IPS-NIHi7 (cell line): ENCODE measurements at regions not wholly inside any gene's neighbourhood (a gene's known extent, or its start where the extent isn't known, plus 50 kb on each side); places are given as distances from the start of the nearest gene placed in this dataset.
A peak's percentile ranks its signal among the peaks of the same experiment; 100 is the strongest.
"Not testable (repeated sequence)": the region's sequence is repeated elsewhere in the genome, so short reads cannot be mapped to it uniquely, and the experiment has no call there.

Experiments
- DNase-seq: peaks from one replicate; pipeline ENCODE4 v3.0.0; 2012; ENCODE audit warnings: mixed read lengths; ENCODE audit errors: extremely low spot score

DNA sequence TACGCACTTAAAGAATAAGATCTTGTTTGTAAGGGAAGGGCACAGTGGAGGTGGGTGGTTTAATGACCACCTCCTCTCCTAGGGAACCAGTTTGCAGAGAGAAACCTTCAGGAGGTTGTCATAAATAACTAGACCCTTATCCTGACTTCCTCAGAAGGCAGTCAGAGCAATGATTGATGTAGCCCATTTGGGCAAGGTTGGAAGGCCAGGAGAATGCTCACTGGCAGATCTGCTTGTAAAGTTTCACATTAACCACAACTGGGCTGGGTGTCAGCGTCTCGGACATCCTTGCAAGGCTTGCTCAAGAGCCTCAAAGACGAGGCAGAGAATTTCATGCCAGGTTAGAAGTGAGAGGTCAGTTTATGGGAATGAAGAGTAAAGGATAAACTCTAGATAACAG lies 87.6 kb upstream of the TRABD2B start:
- no peak for DNase-seq

DNA sequence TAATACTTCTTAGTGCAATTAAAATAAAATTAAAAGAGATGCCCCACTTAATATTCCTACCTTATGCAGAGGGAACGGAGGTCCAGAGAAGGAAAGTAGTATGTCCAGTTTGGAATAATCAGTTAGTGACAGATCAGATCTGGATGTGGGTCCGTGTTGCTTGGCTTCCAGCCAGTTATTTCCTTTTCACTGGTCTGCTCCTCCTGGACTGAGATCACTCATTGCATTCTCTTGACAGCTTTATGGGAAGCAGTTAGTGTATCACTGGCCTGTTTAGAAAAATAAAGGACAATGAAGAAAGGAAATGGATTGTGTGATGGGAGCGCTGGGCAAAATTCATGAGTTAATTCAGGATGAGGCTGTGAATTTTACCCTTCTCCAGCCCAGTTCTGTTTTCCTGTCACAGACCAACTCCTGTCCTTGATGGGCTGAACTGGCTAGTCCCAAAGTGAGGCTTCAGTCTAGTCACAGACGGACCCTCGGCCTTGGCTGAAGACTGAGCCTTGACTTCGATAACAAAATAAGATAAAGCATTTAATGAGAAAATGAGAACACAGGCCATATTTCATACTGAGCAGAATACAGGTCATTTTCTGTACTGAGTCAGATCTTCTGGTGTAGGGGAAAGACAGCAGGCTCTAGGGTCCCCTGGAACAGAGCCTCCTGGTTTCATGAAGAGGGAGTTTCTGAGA lies 85.2 kb upstream of the TRABD2B start:
- DNase-seq, result no peak

DNA sequence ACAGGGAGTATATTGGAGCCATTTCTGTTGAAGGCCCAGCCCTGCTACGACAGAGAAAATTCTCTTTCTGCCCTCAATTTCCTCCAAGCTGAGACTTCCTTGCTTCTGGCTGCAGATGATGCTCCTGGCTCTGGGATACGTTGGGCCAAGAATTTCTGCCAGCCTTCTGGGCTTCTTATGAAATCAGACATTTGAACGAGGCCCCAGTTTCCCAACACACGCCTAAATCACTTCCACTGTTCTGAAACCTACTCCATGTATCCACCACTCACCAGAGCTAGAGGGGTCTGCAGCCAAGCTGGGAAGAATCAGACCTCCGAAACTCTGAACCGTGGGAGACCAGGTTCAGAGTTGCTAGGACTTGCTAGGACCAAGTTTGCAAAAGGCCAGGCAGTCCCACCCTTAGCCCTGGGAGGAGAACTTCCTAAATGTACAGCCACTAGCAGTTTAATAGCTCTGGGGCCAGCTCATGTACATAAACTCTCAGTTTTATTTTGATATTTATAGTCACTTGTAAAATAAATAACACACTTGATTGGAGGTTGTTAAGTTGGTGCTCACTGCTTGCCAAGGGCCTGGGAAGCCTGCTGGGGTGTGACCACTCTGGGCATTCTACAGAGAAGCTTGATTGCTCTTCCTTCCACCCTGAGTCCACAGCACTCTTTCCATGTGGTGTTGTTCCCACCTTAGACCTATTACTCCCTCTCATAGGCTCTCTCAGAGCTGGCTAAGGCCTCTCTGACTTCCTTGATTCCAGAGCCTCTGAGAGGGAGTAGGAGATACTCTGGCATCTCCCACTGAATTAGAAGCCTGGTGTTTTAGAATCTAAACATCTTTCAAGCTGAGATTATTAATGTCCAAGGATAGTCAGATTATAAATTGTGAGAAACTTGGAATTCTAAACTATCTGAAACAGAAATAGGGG lies 83.4 kb upstream of the TRABD2B start:
- no peak for DNase-seq

DNA sequence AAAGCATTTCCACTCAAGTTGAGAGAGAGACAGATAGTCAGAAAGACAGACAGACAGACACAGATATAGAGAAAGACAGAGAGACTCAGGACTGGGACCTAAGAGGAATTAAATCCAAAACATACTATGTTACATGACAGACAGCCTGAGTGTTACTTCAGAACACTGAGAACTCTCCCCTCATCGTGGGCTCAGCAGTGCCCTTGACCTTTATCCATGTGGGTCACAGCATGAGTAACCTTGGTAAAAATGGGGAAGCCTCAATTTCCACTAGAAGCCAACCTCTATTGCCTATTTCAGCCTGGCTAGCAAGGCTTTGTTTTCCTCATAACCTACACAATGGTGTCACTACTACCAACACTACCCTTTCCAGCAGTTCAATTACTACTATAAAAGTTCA lies 81.9 kb upstream of the TRABD2B start:
- no peak for DNase-seq

DNA sequence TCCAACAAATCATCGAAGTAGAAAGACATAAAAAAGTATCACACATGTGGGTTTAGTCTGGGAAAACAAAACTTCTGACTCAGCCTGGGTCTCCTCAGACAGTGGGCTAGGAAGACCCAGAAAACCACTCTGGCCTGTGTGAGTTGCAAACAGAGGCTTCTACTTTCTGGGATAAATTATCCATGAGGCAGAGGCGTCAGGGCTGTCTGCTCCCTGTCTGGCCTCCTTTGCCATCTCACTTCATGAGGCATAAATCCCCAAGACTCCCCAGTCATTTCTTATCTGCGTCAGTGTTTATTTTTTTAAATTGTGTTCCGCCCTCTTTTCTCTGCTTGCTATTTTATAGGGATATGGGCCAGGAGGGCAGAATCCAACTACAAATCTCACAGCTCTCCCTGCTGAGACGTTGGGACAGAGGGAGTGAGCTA lies 80.6 kb upstream of the TRABD2B start:
- no peak for DNase-seq

DNA sequence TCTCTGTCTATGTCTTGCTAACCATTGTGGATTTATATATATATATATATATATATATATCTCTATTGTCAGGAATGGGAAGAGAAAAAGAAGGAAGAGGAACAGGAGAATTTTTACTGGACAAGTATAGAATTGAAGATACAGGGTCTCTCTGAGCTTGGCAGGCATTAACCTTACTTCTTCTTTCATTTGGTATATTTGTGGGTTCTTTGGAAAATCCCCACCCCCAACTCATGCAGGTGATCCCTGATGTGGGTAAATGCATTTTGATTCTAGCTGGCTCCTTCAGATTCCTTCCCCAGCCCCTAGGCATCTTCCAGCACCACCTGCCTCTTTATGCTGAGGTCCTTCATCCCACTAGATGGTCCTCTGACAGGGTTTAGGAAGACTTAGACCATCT lies 78.8 kb upstream of the TRABD2B start:
- DNase-seq, result no peak

DNA sequence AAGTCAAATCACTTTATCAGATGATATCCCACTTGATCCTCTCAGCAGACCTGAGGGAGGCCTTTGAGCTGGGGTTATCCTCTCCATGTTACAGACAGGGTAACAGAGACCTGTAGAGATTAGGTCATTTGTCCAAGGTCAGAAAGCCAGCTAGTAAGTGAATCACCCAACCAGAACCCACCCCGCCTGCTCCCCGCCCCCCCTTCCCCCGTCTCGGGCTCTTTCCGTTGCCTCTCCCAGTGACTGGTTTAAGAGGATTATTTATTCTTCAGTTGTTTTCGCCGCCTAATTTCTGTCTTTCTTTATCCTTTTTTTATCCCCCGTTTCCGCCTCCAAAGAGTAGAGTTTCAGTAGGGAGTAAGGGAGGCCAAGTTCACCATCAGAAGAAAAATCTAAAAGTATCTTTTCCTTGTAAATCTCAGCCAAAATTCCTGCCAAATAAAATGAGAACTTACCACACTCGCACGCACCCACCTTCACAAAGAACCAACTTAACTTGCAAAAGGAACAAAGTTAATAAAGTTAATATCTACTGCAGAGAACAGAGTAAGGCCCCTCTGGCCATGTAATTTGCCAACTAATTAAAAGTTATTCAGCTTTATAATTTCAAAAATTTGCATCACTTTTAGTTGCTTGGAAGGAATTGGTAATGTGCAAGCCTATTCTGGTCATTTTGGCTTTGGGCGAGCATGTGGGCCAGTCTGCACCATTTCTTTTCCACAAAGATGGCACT lies 76.8 kb upstream of the TRABD2B start:
- peak; percentile 45 for DNase-seq

DNA sequence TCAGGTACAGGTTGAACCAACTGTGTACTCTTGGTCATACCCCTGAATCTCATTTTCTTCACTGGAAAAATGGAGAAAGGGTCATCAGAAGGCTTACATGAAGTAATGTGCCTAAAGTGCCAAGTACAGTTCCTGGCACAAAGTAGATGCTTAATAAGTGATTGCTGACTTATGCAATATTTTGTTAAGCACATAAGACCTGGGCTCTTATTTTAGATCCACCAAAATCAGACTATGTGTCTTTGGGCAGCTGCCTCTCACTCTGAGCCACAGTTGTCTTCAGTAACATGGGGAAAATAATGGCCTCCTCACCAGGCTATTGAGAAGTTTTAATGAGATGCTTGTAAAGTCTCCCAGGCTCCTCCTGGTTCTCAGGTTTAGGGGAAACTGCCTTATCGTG lies 74.3 kb upstream of the TRABD2B start:
- DNase-seq, result no peak

DNA sequence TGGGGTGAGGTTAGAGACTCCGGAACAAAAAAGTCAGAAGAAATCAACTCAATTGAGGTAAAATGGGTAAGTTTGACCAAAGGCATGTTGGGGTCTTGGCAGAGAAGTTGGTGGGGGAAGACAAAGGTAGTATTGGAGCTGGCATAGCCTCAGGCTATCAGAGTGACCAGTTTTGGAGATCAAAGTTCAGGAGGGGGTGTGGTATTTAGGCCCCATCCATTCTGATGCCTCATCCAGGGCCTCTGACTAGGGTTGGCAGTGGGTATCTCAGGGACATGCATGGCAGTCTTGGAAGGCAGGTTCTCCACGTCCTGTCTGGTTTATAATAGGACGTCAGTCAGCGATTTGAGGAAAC lies 73.2 kb upstream of the TRABD2B start:
- DNase-seq, result no peak

DNA sequence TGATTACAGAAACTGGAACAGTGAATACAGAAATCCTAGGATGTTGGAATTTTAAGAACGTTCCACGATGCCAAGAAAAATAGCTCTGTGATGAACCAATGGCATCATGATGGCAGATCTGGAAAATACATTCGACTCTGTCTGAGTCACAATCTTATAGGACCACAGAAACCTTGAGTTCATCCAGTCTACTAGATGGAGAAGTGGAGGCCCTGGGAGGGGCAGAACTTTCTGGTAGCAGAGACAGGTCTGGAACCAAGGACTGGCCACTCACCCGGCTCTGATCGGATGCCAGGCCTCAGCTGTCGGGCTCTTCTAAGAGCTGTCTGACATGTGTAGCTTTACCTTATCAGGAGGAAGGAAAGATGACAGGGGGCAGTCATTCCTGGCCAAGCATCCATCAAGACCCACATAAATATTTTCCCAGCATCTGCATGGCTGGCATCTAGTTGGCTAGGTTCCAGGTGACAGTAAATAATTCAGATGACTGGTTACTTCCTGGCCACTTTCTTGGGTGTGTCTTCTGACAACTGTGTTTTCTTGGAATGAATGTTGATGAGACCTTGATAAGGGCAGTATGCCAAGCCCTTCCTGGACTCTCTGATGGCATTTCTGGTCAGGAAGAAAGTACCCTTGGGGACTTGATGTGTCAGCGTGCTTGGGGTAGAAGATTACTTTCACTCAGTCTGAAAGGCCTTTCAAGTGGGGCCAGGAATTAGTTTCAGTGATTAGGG lies 72.6 kb upstream of the TRABD2B start:
- no peak for DNase-seq

DNA sequence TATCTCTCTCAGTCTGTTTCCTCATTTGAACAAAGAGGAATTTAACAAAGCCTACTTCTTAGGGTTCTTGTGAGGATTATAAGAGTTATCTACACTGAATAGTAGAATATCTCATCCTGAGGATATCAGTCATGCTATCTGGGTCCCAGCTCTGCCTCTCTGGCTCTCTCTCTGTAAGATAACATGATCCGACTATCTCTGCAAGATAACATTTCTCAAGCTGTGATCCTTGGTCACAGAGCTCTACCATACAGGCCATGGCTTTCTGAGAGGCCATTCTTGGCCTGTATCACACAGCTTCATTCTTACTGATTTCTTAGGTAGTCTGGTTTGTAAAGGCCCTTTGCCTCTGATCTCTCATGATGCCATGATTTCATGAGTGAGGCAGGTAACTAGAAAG lies 71.0 kb upstream of the TRABD2B start:
- no peak for DNase-seq

DNA sequence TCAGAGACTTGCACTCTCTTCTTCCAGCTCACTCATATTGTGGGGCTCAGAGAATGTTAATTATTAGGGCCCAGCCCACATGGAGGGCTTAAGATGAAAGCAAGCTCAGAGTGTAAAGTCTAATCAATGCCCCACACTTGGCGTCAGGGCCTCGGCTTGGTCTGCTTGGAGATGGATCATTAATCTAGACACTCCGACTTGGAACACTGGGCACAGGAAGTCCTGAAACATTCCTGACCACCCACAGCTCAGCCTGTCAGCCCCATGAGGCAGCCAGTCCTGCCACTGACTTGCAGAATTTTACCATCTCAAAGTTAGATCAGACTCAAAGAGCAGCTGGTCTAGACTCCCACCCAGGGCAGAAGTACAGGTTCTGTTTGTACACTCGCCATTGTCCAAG lies 69.8 kb upstream of the TRABD2B start:
- DNase-seq, result no peak

DNA sequence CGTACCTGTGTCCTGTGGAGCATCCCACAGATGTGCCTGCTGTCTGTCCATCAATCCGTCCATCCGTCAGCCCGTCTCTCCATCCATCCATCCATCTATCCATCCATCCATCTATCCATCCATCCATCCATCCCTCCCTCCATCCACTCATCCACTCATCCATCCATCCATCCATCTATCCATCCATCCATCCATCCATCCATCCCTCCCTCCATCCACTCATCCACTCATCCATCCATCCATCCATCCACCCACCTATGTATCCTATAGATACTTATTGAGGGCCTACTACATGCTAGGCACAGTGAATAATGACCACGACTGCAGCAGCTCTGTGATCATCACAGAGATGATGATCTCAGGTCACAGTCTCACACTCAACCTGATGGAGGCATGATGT lies 67.5 kb upstream of the TRABD2B start:
- DNase-seq, result not testable (repeated sequence)

DNA sequence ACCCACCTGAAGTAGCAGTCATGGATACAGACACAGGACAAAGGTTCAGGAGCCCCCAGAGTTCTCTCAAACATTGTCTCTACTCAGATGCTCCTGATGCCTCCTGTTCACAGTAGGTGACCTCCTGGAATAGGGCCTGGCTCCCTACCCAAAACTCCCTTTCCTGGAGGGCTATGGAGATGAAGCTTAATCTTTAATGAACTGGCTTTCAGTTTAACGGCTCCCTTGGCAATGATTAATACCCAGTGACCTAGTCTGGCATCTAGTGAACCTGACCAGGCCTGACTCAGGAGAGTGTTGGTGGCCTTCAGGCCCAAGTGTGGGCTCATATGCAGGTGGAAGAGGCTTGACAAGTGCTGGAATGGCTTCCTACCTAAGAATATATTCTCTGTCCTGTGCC lies 65.2 kb upstream of the TRABD2B start:
- DNase-seq, result no peak

DNA sequence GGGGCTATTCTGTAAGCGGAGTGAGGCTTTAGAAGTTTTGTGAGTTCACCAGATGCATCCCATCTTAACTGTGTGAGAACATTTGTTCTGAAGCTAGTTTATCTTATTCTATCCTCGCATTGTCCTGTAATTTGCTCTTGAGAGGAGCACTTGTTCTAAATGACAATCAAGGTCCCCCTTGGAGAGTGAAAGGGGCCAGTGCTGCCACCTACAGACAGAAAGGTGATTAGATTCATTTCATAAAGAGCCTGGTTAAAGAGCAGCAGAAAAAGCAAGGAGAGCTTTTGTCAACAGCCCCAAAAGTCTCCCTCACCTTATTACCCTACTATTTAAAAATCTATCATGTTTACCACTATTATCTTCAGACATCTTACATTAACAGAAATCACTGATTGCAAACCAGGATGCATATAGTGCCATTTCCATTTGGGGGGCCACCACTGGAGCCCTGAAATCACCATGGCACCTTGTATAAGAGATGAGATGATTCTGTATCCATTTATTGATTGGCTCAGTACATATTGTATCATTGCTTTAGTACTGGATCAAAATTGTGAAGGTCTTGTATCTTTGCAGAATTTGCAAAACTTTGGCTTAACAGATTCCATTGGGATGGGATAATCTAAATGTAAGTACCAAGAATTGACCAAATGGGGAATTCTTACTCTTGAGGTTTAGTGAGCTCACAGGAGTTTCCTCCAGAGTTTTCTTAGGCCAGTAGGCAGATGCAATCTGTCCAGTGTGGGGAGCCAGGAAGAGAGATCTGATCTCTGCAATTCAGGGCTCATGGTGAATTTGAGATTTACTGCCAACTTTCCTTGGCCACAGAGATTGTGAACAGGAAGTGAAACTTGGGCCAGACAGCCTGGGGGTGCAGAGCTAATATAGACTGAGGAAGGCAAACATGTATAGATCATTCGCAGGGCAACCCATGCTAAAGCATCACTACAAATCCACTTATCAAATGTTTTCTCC lies 64.3 kb upstream of the TRABD2B start:
- peak; percentile 83 for DNase-seq

DNA sequence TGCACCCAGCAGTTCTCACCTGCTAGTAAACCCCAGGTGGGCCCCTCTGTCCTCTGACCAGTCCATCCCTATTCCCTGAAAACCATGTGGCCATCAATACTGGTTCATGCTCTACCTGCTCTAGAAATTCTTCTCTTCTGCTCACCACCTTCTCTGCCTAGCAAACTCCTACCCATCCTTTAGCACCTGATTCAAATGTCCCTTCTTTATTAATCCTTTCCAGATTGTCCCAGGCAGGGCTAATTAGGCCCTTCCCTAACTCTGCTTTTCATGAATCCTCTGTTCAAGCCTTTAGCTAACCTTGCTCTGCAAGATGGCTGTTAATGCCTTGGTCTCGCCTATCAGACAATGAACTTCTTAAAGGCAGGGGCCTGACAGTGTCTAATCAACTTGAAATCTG lies 62.1 kb upstream of the TRABD2B start:
- no peak for DNase-seq

DNA sequence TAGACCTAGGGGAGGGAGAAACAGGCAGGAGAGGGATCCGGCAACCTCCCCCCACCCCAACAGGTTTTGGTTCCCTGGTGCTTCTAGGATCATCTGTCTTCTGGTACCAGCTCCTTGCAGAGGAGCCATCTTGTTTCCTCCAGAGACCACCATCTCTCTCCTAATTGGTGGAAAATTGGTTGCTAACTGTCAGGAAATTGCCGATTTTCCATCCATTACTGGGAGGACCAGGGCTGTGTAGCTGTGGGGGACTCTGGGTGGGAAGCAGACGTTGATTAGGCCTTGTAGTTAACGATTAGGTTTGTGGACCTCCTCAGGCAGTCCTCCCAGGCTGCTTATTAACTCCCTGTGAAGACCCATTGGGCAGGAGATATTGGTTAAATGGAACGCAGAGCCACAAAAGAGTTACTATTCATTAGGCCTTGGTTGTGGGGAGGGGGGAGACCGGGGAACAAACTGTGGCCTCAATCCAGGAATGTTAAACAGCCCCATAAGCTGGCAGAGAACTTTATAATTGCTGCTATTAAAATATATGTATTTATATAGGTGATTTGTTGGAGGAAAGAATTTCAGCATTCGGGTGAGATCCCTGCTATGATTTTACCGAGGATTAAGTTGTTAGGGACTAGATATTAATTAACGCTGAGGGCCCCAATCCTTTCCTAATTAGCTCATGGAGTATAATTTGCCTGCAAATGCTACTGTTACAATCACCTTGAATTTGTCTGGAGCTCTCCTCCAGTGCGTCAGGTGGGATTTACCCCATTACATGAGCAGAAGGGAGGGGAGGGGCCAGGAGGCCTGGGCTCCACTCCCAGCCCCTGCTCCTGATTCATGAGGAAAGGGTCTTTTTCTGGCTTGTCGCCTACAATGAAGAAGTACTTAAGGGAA lies 61.2 kb upstream of the TRABD2B start:
- DNase-seq, result no peak

DNA sequence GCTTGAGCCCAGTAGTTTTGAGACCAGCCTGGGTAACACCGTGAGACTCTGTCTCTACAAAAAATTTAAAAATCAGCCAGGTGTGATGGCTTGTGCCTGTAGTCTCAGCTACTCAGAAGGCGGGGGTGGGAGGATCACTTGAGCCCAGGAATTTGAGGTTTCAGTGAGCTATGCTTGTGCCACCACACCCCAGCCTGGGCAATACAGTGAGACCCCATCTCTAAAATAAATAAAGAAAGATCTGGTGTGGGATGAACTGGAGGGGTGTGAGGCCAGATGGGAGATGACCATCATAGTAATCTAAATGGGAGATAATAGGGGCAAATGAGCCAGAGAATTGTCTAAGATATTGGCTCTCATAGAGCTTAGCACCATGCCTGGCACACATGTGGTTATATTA lies 60.1 kb upstream of the TRABD2B start:
- DNase-seq, result no peak

DNA sequence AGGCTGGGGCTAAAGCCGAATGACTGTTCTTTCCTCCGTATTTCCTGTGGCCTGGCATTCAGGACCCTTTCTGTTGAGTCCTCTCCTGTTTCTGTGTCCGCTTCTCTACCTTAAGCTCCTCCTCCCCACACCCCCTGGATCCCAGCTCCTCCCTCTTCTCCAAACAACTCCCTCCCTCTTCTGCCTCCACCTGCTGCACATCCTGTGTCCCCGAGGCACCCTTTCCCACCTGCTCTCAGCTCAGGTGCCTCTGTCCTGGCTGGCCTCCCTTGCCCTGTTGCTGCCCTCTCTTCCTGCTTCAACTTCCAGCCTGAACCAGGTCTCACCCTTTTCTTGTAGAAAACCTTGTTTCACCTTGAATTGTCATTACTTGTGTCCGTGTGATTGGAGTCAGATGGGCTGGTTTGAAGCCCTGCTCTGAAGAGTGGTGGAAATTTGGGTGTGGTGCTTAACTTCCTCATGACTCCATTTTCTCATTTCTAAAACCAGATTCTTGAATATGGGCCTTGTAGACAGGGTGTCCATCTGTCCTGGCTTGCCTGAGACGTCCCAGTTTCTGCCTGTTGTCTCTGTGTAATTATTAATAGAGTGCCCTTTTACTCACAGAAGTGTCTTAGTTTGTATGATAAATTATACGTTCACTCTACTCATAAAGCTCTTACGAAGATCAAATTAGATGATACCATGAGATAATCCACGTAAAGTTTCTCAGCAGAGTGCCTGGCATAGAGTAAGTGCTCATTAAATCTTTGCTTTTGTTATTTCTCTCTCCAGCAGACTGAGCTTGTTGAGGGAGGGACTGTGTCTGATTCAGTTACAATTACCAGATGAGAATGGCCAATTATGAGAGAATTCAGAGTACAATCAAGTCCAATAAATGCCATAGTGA lies 58.9 kb upstream of the TRABD2B start:
- DNase-seq, result peak; percentile 80
